DND-41 (cell line): ENCODE measurements at regions not wholly inside any gene's neighbourhood (a gene's known extent, or its start where the extent isn't known, plus 50 kb on each side); places are given as distances from the start of the nearest gene placed in this dataset.

Experiments
- EZH2 ChIP-seq: IDR thresholded peaks from 3 replicates; pipeline ENCODE4 v1.6.1; 2012; ENCODE audit warnings: borderline replicate concordance, low read depth, mild to moderate bottlenecking, moderate library complexity, low read length, inconsistent platforms; ENCODE audit not compliant: severe bottlenecking
- TF ChIP-seq, protein P1 (sequence below): IDR thresholded peaks from 2 replicates; pipeline ENCODE4 v1.5.1; 2012; ENCODE audit warnings: borderline replicate concordance, low read length, moderate library complexity, mild to moderate bottlenecking; ENCODE audit not compliant: poor library complexity, severe bottlenecking; ENCODE audit errors: extremely low read depth

GRCh38 chr6:141335477-141336273, 797.0 kb upstream of the GJE1 start:
- TF ChIP-seq, protein P1, sequence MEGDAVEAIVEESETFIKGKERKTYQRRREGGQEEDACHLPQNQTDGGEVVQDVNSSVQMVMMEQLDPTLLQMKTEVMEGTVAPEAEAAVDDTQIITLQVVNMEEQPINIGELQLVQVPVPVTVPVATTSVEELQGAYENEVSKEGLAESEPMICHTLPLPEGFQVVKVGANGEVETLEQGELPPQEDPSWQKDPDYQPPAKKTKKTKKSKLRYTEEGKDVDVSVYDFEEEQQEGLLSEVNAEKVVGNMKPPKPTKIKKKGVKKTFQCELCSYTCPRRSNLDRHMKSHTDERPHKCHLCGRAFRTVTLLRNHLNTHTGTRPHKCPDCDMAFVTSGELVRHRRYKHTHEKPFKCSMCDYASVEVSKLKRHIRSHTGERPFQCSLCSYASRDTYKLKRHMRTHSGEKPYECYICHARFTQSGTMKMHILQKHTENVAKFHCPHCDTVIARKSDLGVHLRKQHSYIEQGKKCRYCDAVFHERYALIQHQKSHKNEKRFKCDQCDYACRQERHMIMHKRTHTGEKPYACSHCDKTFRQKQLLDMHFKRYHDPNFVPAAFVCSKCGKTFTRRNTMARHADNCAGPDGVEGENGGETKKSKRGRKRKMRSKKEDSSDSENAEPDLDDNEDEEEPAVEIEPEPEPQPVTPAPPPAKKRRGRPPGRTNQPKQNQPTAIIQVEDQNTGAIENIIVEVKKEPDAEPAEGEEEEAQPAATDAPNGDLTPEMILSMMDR = no peak
- no peak for TF ChIP-seq EZH2
